HG02981 (cell line): ENCODE measurements at regions not wholly inside any gene's neighbourhood (a gene's known extent, or its start where the extent isn't known, plus 50 kb on each side); places are given as distances from the start of the nearest gene placed in this dataset.

Experiments used
- ATAC-seq: cut with Tn5 transposase; IDR thresholded peaks from one replicate; pipeline ENCODE4 v1.9.1; 2021; ENCODE audit warnings: mild to moderate bottlenecking, moderate library complexity; ENCODE audit not compliant: unreplicated experiment

DNA sequence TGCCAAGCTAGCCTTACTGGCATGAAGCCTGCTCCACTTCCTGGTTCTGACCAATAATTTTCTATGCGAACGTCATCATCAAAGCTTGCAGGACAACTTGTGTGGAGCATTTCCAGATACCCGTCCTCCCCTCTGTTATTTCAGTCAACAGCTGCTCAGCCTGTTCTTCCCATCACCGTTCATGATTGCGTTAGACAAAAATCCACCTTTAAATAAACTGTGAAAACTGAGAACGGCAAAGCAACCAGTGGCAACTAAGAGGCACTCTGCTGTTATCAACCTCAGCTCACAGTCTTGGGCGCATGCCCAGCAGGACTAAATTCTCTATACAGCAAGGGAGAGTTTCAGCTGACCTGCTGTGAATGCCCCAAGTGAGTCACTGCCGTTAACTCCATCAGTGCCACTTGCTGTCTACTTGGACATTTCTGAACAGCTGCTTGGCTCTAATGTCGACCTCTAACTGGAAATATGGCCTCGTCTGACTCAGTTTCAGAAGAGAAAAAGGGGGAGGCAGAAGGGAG lies 207.4 kb upstream of the RUNX1 start:
- ATAC-seq = no peak

DNA sequence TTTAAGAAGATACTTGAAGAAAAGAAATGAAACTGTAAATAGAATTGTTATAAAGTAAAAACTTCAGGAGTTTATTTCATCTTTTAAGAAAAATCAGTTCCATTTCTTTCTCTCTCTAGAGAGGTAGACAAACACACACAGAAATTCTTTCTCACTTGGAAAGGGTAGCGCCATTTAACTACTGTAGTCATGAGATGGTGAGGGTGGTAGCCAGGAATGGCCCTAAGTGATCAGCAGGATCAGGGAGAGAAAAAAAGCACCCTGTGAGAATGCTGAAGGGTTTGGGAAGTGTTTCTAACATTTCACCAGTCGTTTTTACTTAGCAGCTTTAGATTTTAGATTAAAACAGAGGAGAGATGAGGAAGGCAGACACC lies 205.7 kb upstream of the RUNX1 start:
- no peak for ATAC-seq

GRCh38 chr21:35254006-35254764 lies 205.1 kb upstream of the RUNX1 start:
- ATAC-seq = no peak

DNA sequence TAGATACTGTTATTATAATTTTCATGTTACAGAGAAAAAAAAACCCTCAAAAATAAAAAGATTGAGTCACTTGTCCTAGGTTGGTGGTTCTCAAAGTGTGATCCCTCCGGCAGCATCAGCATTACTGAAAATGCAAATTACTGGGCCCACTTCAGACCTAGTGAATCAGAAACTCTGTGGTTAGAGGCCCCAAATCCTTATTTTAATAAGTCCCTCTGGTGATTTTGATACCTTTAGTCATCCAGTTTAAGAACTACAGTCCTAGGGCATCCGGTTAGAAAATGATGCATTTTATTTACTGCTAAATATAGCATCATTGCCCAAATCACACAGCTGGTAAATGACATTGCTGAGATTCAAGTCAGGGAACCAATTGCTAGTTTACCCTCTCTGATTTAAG lies 203.7 kb upstream of the RUNX1 start:
- no peak for ATAC-seq

GRCh38 chr21:35249636-35250035 lies 200.5 kb upstream of the RUNX1 start:
- ATAC-seq = no peak

GRCh38 chr21:35245879-35246278 lies 196.8 kb upstream of the RUNX1 start:
- no peak for ATAC-seq

- ATAC-seq = no peak
These were observed 195.4 kb upstream of the RUNX1 start for GRCh38 chr21:35244514-35244913.

DNA sequence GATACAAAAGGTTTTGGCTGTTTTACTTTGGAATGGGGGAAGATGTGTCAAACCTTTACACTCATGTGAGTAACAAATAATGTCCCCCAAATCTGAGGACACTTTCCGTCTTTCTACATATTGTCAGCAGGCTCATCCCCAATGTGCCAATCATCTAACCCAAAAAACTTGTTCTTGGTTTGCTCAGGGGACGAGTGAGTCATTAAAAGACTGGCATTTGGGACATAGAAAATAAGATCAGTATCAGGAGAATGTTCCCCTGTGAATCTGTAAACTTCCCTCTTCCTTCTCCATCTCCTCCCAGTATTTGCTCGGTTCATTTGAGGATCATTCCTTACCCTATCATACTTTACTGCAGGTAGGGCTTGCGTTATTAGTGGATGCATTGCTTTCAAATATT lies 194.1 kb upstream of the RUNX1 start:
- no peak for ATAC-seq

DNA sequence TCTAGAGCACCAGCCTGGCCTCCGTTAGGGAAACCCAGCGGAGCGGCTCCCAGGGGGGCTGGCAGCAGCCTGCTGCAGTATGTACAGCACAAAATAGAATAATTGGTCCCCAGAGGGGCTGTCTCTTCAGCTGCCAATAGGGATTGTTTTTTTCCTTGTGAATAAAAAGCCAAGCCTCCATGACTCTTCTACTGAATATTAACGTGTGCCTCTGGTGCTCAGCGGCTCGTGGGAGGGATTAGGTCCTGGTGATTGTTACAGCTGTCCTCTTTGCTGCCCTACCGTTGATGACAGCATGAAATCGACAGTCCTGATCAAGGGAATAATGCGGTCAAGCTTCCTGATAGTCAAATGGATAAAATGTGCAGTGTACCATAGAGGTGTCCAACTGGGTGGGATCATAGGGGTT lies 190.7 kb upstream of the RUNX1 start:
- ATAC-seq = no peak

- ATAC-seq = no peak
These were observed 189.0 kb upstream of the RUNX1 start for GRCh38 chr21:35238119-35238518.

DNA sequence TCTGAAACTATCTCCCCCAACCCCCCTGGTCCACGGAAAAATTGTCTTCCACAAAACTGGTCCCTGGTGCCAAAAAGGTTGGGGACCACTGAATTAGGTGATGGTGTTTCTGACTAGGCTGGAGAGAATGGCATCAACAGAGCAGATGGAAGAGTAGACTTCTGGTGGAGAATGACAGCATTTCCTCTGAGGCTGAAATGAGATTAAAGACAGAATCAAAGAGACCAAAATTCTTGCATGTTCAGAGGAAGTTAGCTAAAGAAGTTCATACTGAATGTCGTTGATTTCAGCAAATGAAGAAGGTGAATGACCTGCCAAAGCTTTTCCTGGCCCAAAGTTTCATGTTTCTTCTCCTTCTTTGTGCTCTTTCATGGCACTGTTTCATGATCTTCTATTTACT lies 188.2 kb upstream of the RUNX1 start:
- ATAC-seq = no peak

- no peak for ATAC-seq
These were observed 187.0 kb upstream of the RUNX1 start for GRCh38 chr21:35236090-35236489.

DNA sequence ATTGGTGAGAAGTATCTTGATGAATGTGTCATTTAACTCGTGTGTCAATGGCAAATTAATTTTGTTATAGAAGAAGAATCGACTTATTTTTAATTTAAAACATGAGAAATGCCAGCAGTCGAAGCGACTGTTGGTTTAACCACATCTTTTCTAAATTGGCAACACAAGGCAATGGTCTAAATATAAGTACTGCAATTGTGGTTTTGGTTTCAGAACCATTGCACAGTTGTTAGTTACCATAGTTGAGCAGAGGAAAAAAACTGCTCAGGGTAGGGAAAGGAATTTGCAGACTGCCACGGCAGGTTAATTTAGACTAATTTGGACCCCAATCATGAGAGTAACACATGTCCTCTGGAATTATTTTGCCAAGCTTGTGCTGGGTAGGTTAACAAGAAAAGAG lies 185.6 kb upstream of the RUNX1 start:
- no peak for ATAC-seq

GRCh38 chr21:35233756-35234155 lies 184.7 kb upstream of the RUNX1 start:
- no peak for ATAC-seq

DNA sequence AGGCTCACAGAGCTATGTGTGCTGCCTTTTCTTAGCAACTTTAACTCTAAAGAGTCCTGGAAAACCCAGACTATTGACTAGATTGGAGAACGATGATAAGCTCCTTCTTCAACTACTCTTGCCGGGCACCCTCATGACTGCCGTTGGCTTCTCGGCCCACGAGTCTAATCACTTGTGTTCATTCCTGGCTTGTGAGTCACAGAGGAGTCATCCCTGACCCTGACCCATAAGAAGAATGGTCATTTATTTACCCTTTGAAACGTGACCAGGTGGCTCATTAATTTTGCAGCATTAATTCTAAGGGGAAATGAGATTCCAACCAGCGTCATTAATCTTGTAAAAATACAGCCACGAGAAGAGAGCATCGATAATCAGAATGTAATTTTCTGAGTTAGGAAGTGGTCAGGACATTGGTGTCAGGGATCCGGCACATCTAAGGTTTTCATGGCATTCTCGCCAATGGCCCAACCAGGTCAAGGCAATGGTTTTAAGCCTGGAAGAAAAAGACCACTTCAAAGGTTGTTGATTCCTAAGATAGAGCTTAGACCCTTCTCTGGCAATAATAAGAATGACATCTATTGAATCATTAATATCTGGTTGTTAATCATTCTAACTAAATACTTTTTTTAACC lies 183.6 kb upstream of the RUNX1 start:
- no peak for ATAC-seq

- no peak for ATAC-seq
These were observed 182.0 kb upstream of the RUNX1 start for GRCh38 chr21:35231090-35231489.

GRCh38 chr21:35229290-35229689 lies 180.2 kb upstream of the RUNX1 start:
- no peak for ATAC-seq

DNA sequence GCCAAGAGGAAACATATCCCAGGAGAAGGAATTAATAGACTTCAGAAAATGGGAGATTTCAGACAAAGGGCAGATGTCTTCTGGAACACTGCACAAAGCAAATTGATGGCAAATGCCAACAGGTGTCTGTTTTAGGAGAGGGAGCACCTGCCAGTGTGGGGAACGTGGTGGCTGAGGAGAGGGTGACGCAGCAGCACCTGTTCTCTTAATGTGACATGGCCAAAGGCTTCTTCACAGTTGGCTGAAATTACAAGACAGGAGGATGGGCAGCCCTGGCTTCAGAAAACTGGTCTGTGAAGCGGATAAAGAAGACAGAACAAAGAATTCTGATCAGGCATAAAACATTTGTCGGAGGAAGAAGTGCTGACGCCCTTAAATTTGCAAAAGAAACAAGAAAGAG lies 178.7 kb upstream of the RUNX1 start:
- ATAC-seq = peak; percentile 25

GRCh38 chr21:35226968-35227744 lies 178.1 kb upstream of the RUNX1 start:
- ATAC-seq = peak; percentile 77

GRCh38 chr21:35226328-35226727 lies 177.2 kb upstream of the RUNX1 start:
- ATAC-seq = no peak

GRCh38 chr21:35225573-35225972 lies 176.5 kb upstream of the RUNX1 start:
- no peak for ATAC-seq
